ENCODE measurements at regions not wholly inside any gene's neighbourhood (a gene's known extent, or its start where the extent isn't known, plus 50 kb on each side); places are given as distances from the start of the nearest gene placed in this dataset.

DNA sequence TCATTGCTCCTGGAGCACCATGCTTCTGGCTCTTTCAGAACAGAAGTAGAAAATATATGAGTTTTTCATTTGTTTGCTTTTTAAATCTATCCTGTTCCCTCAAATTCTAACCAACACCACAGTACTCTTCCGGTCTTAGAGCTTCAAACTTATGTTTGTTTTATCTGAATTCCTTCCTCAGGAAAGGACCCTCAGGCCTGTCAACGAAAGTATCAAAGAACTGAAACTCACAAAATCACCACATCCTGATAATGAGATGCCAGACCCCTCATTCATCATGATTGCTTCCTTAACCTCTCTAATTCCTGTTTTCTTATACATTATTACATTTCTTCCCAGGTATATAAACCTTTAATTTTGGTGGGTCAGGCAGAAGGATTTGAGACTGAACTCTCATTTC, 135.2 kb downstream of the BMS1 start:
- TF ChIP-seq BRCA1 (IDR thresholded peaks at IDR 0.05; ENCODE audit: low read depth, low read length) (no peak), HDAC2 (IDR thresholded peaks at IDR 0.05) (no peak), POLR2AphosphoS2 (IDR thresholded peaks at IDR 0.05; ENCODE audit: low read depth, low read length) (no peak)

Data from GM12878 (cell line).